Gastroesophageal sphincter (tissue), 4 donors: ENCODE measurements at regions not wholly inside any gene's neighbourhood (a gene's known extent, or its start where the extent isn't known, plus 50 kb on each side); places are given as distances from the start of the nearest gene placed in this dataset.

Source experiments
- ATAC-seq: fragments of 150-250 bp; one replicate; pipeline ENCODE4 v1.9.1; 2016; ENCODE audit warnings: mild to moderate bottlenecking, moderate library complexity
- H3K27ac ChIP-seq, 4 donors: fragments of 200-600 bp; sonication (generic) in 3 of 4; 1 replicate in 3 of 4; 2 replicates in 1 of 4; pipeline ENCODE4 v1.5.1; 2016 to 2019
- H3K27me3 ChIP-seq: fragments of 200-600 bp; sonication (generic); one replicate; pipeline ENCODE4 v1.5.1; 2019
- H3K36me3 ChIP-seq, 2 donors: fragments of 200-600 bp; sonication (generic); one replicate each; pipeline ENCODE4 v1.5.1; 2019; ENCODE audit warnings: control low read depth in 1 of 2
- H3K4me1 ChIP-seq, 3 donors: fragments of 200-600 bp; sonication (generic); 1 replicate in 2 of 3; 2 replicates in 1 of 3; pipeline ENCODE4 v1.5.1; 2016 to 2019; ENCODE audit warnings: control low read depth in 2 of 3
- H3K4me3 ChIP-seq, 2 donors: fragments of 200-600 bp; sonication (generic); one replicate each; pipeline ENCODE4 v1.5.1; 2019; ENCODE audit warnings: mild to moderate bottlenecking in 1 of 2, moderate library complexity in 1 of 2
- H3K9me3 ChIP-seq, 3 donors: fragments of 200-600 bp; sonication (generic); one replicate each; pipeline ENCODE4 v1.5.1; 2017 to 2019; ENCODE audit warnings: control low read depth in 2 of 3
- EP300 ChIP-seq: sonication (generic); formaldehyde crosslinking; IDR thresholded peaks from one replicate; pipeline ENCODE4 v1.6.1; 2017; ENCODE audit warnings: antibody characterized with exemption, mild to moderate bottlenecking
- POLR2A ChIP-seq, 2 donors: fragments of 450-650 bp; IDR thresholded peaks; one replicate each; pipeline ENCODE4 v1.6.1; 2017; ENCODE audit warnings: antibody characterized with exemption in 2 of 2, mild to moderate bottlenecking in 2 of 2, moderate library complexity in 1 of 2
- POLR2AphosphoS5 ChIP-seq: sonication (generic); formaldehyde crosslinking; IDR thresholded peaks from one replicate; pipeline ENCODE4 v1.6.1; 2017; ENCODE audit warnings: antibody characterized with exemption
- WGBS, 2 donors: methylation state at CpG; one replicate each; pipeline ENCODE4 v1.1.5; 2018; ENCODE audit warnings: low coverage in 1 of 2; 5-methylcytosine and 5-hydroxymethylcytosine counted together
- TF ChIP-seq, protein P1 (sequence below), 4 experiments: fragments of 200-600 bp in 2 of 4; fragments of 450-650 bp in 2 of 4; sonication (generic) in 1 of 4; IDR thresholded peaks; one replicate each; pipeline ENCODE4 v1.5.1; 2017 to 2019; ENCODE audit warnings: antibody characterized with exemption in 4 of 4, mild to moderate bottlenecking in 2 of 4, moderate library complexity in 2 of 4

DNA sequence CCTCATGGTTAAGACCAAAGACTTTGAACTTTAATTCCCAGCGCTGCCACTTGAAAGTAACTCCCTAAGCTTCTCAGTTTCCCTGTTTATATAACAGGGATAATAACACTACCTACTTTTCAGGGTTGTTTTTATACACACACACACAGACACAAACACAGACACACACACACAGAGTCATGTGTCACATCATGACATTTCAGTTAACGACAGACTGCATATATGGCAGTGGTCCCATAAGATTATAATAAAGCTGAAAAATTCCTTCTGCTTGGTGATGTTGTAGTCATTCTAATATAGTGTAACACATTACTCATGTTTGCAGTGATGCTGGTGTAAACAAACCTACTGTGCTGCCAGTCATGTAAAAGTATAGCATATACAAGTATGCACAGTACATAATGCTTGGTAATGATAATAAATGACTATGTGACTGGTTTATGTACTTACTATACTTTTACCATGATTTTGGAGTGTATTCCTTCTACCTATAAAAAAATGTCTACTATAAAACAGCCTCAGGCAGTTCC, 89.2 kb upstream of the ITGA4 start:
- Histone ChIP-seq H3K9me3 (no peaks in the 10 kb centered on the region), H3K36me3 (no peaks in the 10 kb centered on the region), H3K27ac (no peak overlapping the region), H3K4me3 (no peak overlapping the region), H3K4me1 (peaks cover 2 to 20% (median 3%) of the 10 kb centered on the region in 3 donors), H3K27me3 (no peaks in the 10 kb centered on the region)
- 64 to 80% methylated on average over 2 of the region's 2 CpGs for WGBS, 2 donors
- ATAC-seq: no peak
- TF ChIP-seq, protein P1, sequence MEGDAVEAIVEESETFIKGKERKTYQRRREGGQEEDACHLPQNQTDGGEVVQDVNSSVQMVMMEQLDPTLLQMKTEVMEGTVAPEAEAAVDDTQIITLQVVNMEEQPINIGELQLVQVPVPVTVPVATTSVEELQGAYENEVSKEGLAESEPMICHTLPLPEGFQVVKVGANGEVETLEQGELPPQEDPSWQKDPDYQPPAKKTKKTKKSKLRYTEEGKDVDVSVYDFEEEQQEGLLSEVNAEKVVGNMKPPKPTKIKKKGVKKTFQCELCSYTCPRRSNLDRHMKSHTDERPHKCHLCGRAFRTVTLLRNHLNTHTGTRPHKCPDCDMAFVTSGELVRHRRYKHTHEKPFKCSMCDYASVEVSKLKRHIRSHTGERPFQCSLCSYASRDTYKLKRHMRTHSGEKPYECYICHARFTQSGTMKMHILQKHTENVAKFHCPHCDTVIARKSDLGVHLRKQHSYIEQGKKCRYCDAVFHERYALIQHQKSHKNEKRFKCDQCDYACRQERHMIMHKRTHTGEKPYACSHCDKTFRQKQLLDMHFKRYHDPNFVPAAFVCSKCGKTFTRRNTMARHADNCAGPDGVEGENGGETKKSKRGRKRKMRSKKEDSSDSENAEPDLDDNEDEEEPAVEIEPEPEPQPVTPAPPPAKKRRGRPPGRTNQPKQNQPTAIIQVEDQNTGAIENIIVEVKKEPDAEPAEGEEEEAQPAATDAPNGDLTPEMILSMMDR (IDR thresholded peaks at IDR 0.05): no peak
- no peak for TF ChIP-seq POLR2AphosphoS5
- no peak for TF ChIP-seq EP300
- TF ChIP-seq POLR2A (IDR thresholded peaks at IDR 0.05): no peak

DNA sequence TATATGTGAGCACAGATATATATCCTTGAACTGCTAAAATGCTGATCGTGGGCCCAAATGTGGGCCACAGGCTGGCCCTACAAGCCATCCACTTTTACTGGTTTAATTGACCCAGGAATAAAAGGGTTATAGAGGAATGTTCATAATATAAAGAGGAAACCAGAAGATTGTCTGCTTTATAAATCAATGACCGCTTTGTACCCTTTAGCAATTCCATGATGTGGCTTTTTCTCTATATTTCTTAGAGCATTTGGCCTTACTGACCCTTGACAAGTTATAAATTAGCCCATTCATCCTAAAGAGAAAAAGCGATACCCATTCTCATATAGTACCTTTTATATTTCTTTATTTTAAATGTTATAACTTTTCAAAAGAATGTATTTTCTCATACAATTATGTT, 87.1 kb upstream of the ITGA4 start:
- no peaks in the 10 kb centered on the region for H3K36me3 ChIP-seq
- no peak overlapping the region for H3K27ac ChIP-seq
- 73 to 84% methylated on average over 3 of the region's 3 CpGs for WGBS, 2 donors
- no peak overlapping the region for H3K4me3 ChIP-seq
- H3K4me1 ChIP-seq: peaks cover 2 to 25% (median 3%) of the 10 kb centered on the region in 3 donors
- no peak for ATAC-seq
- no peaks in the 10 kb centered on the region for H3K27me3 ChIP-seq
- TF ChIP-seq, protein P1 (IDR thresholded peaks at IDR 0.05): no peak
- TF ChIP-seq POLR2AphosphoS5 (no peak), EP300 (no peak), POLR2A (IDR thresholded peaks at IDR 0.05) (no peak)
- H3K9me3 ChIP-seq: no peaks in the 10 kb centered on the region

DNA sequence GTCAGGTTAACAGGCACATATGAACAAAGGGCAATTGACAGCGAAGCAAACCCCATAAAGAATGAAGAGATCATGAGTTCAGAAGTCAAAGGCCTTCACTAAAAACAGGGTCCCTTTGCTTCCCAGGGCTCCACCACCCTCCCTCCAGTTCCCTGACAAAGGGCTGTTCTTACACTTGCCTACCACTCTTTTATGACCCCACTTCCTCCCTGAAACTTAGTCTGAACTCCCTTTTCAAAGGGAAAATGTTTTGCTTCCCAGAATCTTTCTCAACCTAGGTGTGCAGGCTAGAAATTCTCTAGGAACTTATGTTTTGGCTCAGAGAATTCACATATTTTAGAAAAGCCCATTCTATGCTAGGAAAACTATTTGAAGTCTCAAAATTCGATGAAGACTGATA, 86.0 kb upstream of the ITGA4 start:
- Histone ChIP-seq H3K4me1 (peaks cover 2 to 25% (median 3%) of the 10 kb centered on the region in 3 donors), H3K36me3 (no peaks in the 10 kb centered on the region), H3K27me3 (no peaks in the 10 kb centered on the region), H3K27ac (no peak overlapping the region), H3K9me3 (no peaks in the 10 kb centered on the region), H3K4me3 (no peak overlapping the region)
- TF ChIP-seq, protein P1 (IDR thresholded peaks at IDR 0.05): no peak
- no peak for TF ChIP-seq POLR2AphosphoS5
- TF ChIP-seq POLR2A (IDR thresholded peaks at IDR 0.05): no peak
- TF ChIP-seq EP300: no peak
- WGBS, 2 donors: 73% methylated on average over 2 of the region's 2 CpGs
- ATAC-seq: no peak

DNA sequence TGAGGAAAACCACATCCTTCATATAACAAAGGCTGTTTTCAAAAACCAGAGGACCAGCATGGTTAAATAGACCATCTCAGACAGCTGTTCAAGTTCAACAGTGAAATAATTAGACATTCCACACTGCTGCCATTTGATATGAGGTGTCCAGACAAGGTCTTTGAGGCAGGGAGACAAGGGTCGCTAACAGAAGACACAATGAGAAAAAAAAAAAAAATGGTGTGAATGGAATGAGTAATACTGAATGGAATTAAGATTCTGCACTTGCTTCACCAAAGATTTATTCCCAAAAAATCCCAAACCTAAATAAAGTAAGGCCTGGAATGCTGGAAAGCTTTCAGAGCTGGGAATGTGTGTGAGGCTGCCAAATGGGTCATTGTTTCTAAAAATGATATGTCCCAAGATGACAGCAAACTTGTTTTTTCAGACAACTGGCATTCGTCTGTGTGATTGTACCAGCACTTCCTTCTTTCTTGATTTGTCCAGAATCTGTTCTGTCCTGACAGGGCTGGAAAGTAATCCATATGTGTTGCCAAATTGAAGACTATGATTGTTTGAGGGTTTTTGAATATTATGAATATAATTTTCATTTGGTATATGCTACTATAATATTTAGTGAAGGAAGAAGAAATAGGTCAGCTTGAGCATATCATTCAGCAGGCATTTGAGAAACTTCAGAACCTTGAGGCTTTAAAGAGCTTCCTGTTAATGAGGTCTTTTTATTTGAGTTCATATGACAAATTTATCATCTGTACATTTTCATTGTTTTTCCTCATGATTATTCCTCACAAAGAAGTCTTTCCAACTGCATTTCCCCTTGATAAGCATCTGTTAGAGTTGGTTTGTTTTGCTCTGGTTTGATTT, 85.2 kb upstream of the ITGA4 start:
- H3K27me3 ChIP-seq: no peaks in the 10 kb centered on the region
- H3K36me3 ChIP-seq: no peaks in the 10 kb centered on the region
- no peaks in the 10 kb centered on the region for H3K9me3 ChIP-seq
- WGBS, 2 donors: 0% methylated on average over 2 of the region's 2 CpGs
- H3K27ac ChIP-seq: no peak overlapping the region
- TF ChIP-seq POLR2A (IDR thresholded peaks at IDR 0.05) (no peak), POLR2AphosphoS5 (peak; percentile 65)
- H3K4me3 ChIP-seq: no peak overlapping the region
- ATAC-seq: peak; percentile 68
- H3K4me1 ChIP-seq: peaks cover 2 to 25% (median 3%) of the 10 kb centered on the region in 3 donors

- no peaks in the 10 kb centered on the region for H3K9me3 ChIP-seq
- H3K27ac ChIP-seq: no peak overlapping the region
- H3K4me1 ChIP-seq: peaks cover 2 to 25% (median 3%) of the 10 kb centered on the region in 3 donors
- no peaks in the 10 kb centered on the region for H3K36me3 ChIP-seq
- H3K4me3 ChIP-seq: no peak overlapping the region
- H3K27me3 ChIP-seq: no peaks in the 10 kb centered on the region
- WGBS, 2 donors: 72 to 76% methylated on average over 3 of the region's 3 CpGs
- no peak for TF ChIP-seq EP300
- TF ChIP-seq, protein P1 (IDR thresholded peaks at IDR 0.05): no peak
- TF ChIP-seq POLR2AphosphoS5: no peak
- TF ChIP-seq POLR2A (IDR thresholded peaks at IDR 0.05): no peak
- no peak for ATAC-seq
Measured at GRCh38 chr2:181372646-181373040, 84.5 kb upstream of the ITGA4 start.
